Activated T-cell treated with anti-CD3 and anti-CD28 coated beads for 48 hours (primary cell): ENCODE measurements at regions not wholly inside any gene's neighbourhood (a gene's known extent, or its start where the extent isn't known, plus 50 kb on each side); places are given as distances from the start of the nearest gene placed in this dataset.

Experiments
- DNase-seq: peaks from one replicate; pipeline ENCODE4 v3.0.0-alpha.2; 2020; ENCODE audit warnings: low read depth

DNA sequence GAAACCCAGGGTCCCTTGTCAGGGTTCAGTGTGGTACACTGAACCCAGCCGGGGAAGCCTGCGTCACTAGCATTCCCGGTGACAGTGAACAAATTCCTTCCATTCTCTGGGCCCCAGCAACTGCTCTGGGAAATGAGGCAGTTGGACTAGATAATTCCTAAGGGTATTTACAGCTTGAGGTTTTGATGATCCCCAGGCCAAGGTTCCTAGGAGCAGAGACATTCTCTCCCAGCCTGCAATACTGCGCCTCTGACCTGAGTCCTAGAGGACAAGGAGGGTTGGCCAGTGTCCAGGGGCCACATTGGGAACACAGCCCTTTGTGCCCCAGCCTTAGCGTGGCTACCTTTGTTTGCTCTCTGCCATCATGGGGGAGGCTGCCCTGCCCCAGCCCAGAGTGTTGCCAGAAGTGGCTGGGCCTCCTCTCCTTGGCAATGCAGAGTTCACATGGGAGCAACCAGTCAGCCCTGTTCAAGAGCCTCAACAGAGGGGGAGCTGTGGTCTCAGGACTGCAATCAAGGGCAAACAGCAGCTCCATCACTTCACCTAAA lies 178.2 kb downstream of the SEC61B start:
- DNase-seq: no peak

DNA sequence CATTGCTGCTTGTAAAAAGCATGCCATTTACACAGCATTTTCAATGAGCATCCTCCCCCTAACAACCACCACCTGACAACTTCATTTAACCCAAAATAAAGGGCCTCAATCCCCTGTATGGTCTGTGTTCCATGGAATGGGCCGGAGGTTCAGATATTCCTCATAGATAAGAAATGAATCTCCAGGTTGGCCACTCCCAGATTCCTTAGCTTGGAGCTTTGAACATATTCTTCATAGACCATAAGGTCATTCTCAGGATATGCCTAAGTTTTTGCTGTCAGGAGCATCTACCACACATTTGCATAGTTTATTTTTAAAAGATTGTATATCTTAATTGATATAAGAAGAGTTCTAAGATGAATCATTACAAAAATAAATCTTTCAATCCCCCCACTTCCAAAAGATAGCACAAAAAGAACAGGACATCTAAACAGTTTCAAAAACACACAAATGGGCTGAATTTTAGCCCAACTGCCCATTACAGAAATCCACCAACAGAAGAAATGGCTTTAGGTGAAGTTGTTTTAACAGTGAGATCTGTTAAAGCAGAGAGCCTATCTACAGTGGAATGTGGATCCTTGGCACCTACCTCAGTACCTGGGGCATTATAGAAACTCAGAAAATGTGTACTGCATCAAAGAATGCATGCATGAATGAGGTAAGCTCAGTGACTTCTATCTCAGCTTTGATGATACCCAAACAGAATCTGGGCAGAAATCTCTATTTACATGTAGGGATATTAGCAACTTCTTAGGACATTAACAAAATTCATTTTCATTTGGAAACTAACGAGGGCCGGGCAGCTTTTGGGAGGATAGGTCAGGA lies 179.8 kb downstream of the SEC61B start:
- DNase-seq: no peak

DNA sequence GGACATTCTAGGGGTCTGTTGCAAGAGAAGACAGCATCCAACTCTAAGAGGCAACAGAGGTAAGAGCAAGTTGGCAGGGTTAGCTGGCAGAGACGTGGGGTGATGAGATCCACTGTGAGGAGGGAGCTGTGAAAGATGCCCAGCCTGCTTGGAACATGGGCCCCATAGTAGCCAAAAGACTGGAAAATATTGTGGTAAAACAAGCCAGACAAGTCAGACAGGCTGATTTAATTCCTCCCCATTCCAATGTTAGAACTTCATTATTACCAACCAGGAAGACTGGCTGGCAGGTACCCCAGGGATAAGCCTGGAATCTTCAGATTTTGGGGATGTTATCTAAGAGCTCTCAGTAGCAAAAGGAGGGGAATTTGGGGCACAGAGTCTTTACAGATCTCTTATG lies 181.3 kb downstream of the SEC61B start:
- no peak for DNase-seq

DNA sequence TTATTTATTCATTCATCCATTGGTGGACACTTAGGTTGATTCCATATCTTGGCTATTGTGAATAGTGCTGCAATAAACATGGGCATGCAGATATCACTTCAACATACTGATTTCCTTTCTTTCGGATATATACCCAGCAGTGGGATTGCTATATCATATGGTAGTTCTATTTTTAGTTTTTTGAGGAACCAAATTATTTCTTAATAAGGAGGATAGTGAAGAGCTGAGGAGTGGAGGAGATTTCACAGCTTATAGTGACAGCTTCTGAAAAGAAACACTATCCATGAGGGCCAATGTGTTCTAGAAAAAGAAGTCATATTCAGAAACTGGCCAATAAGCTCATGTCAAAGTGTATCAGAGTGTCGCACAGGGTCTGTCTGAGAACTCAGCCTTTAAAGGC lies 183.3 kb downstream of the SEC61B start:
- no peak for DNase-seq

DNA sequence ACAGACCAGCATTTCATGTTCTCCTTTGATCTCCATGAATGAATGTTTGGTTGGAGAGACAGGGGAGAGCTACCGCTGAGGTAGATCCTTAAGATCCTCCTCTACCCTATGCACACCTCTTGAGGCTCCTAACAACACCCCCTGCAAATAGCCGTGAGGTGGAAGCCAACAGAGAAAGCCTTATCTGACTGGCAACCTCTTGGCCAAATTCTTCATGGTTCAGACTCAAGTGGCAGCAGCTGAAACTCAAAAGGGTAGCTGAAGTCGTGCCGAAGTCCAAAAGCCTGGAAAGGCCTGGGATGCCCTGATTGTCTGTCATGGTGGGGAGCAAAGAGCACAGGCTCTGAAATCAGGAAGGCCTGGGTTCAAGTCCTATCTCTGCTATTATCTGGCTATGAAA lies 184.9 kb downstream of the SEC61B start:
- DNase-seq: no peak

DNA sequence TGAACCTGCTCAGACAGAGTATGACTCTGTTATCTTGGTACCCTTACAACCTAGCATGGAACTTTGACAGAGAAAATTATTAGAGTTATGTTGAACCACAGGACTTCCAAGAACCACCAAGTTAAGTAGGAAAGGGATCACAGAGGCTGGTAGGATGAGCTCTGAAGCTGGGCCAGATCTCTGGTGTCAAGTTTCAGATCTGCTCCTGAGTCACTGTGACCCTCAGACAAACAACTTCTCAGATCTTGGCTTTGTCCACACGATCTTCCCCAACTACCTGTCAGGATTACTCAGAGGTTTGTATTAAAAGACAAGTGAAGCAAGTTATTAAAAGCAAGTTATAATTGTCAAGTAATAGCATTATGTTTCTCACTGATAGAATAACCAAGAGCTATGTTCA lies 189.0 kb downstream of the SEC61B start:
- DNase-seq: no peak

DNA sequence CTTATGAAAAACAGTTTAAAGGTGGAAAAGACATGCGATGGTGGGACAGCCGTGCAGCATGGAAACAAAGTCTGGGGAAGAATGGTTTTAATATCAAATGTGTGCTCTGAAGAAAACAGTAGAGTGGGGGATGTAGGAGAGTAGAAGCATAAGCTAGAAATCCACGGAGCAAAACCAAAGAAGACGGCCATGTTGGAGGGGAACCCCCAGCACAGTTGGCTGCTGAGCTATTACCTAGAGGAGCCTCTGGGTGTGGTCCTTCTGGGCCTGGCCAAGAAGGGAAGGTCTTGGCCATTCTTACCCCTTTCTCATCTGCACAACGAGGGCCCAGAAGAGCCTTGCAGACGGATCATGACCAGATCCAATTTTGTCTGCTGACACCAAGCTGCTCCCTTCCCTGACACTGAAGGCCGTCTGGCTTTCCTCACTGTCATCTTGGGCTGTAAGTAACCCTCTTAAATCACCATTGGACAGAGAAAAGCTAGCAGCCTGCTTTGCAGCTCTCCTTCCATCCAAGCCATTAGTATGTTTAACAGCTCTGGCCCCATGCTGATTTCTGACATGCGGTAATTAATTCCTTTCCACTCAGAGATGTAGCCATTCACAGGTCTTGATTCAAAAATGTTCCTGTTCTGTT lies 189.5 kb downstream of the SEC61B start:
- DNase-seq: no peak

DNA sequence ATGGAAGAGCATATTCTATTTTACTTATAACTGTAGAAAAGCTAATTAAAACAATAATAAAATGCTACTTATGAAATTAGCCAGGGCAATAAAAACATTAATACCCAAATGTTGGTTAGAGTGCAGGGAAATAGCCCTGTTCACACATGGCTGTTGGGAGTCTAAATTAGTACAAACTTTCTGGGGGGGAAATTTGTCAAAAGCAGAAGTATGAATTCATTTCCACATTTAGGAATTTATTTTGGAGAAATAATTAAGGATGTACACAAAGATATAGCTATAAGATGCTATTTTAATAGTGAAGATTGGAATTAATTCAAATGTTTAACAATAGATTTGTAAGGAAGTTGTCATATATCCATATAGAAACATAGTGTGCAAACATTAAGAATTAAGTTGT lies 190.5 kb downstream of the SEC61B start:
- DNase-seq: no peak

DNA sequence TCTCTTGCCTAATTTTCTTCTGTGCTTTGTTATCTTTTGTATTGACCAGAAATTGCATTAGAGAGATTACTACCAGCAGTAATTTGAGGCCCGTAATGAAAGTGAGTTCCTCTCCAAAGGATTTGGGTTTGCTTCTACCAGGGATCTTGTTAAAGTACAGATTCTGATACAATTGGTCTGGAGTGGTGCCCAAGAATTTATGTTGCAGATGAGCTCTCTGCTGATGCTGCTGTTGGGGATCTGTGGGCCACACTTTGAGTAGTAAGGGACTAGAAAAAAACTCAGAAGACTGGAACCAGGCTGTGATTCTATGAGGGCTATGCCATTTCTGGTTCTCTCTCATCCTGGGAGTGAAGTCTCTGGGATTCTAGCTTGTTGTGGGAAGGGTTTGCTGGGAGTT lies 192.2 kb downstream of the SEC61B start:
- DNase-seq: no peak

DNA sequence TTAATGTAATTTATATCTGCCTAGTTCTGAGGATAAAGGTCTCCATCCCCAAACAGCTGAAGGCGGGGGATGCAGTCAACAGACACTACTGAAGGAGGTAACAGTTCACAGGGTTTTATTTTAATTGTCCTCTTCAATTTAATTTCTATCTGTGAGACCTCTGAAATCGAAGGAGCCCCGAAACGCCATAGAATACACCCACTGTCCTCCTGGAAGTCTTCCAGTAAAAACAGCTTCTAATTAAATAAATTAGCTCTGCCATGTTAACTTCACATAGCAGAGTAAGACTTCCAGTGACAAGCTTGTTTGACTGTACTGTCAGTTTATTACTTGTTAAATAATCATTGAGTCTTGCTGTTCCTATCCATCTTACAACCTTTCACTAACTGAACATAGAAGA lies 193.5 kb downstream of the SEC61B start:
- DNase-seq: no peak

DNA sequence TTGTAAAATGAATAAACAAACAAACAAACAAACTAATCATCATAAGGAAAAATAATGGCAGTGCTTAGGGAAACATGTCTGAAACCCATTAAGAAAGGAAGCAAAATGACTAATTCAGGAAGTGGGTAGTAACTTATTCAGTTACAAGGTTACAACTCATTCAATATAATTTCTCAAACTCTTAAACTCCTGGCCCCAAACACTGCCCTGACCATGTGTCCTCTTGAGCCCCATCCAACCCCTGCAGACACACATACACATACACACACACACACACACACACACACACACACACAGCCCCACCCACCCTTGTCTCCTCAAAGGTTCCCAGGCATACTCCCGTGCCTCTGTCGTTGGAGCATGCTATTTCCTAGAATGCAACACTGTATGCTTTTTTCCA lies 193.9 kb downstream of the SEC61B start:
- DNase-seq: no peak

DNA sequence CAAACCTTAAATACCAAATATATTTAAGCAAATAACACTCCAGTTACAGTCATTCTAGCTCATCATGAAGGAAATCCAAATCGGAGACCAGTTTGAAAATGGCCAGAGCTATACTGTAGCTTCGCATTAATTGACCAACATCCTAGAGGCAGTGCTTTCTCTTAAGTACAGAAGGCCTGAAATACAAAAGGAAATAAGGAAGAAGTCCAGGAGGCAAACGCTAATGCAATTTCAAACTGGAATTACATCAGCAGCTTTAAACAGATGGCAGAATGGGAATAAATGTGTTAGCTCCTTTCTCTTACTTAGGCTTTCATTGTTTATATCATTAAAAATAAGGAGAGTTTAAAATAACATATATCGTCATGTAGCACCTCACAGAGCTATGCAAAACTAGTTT lies 197.0 kb downstream of the SEC61B start:
- no peak for DNase-seq

DNA sequence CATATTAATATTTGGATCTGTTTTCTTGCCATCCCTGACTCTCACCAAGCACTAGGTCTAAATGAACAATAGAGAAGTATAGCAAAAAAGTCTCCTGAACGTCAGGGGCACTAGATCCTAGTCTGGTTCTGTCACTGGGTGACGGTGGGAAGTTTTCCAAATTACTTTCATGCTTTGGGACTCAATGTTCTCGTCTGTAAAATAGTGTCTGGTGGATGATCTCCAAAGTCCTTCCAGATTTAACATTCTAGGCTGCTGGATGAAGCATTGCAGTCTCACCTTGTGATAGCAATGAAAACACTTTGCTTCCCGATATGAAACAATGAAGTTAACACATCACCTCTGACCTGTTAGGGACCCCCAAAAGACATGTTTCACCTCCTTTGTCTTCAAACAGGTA lies 199.3 kb downstream of the SEC61B start:
- DNase-seq: no peak

DNA sequence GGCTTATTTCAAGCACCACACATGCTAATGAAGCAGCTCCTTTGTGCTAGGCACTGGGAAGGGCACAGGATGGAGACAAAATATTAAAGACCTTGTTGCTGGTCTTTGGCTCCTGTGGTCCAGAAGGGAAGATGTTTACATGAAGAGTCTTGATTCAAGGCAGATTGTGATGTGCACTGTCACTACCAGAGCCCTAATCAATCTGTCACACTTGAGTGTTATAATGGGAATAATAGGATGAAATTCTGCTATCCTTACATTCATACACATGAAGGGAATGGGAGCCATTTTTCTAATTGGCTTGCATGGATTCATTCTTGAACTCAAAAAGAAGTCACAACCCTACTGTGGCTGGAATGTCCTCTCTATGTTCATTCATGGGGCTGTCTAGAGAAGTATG lies 203.0 kb downstream of the SEC61B start:
- DNase-seq: no peak

DNA sequence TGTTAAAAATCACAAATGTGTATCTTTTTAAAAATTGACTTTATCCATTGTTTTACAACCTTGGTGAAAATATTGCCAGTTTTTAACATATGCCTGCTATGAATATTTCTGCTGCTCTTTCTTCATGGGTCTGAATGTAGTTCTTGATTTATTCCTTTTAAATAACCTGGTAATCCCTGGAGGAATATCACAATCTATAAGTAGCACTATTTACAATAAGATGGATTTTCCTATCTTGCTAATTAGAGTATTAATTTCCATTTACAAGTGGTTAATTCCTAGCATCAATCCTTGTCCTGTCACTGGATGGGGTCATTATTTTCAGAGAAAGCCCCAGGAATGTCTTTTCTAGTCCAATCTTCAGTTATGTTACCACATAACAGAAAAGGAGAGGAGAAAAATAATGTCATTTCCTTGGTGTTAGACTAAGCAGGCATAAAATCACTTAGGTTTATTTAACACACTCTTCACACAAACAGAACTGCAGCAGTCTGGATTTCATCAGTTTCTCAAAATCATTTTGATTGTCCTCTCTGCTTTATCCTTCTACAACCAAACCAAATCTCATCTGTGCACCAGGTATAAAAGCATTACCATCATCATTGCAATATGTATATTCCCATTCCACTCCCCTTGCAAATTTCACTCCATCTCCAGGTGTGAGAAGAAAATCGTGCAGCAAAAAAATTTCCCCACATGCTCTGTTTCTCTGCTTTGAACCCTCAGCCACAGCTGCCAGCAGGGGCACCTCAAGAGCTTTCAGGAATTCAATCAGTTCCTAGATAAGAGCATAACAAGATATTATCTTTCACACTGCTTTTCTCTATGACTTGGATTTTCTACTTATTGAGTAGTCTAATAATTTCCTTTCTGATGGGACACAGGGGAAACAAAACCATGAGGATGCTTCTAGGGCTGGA lies 204.1 kb downstream of the SEC61B start:
- no peak for DNase-seq

DNA sequence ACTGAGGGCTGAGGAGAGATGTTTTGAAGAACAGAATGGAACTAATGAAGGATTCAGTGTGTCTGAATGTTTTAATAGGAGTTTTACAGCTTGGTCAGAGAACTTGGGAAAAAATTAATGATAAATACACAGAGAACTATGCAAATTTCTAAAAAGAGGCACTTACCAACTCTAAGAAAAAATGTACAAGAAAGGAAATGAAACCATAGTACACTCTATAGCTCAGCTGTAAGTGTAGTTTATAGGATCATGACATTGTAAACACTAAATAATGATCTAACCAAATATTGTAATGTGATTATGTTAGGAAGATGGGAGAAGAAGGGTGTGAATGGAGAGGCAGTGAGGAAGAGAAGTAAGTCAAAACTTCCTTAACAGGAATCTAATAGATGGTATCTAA lies 205.2 kb downstream of the SEC61B start:
- no peak for DNase-seq

DNA sequence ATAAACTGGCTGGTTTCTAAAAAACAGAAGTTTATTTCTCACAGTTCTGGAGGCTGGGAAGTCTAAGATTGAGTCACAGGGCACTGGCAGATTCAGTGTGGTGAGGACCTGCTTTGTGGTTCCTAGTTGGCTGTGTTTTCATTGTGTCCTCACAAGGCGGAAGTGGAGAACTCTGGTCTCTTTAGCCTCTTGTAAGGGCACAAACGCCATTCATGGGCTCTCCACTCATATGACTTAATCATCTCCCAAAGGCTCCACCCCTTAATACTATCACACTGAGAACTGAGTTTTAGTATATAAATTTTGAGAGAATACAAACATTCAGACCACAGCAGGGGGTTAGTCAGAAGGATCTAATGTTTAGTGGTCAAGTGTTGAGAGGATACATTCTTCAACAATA lies 208.2 kb downstream of the SEC61B start:
- no peak for DNase-seq

DNA sequence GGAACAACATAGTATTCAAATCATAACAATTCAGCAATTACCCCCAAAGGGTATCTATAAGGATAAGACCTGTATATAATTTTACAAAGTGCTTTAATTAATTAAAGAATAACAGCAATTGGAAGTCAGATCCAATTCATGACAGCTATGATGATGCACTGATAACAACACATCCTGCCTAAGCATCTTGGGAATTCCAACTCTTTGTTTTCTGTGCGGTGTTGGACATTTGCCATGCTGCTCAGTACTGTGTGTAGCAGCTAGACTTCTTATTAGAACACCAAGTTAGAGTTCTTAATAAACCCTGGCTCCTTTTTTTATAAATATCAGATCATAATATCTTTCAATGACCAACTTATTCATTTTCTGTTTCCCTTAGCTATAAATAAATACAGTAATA lies 209.0 kb downstream of the SEC61B start:
- DNase-seq: no peak

DNA sequence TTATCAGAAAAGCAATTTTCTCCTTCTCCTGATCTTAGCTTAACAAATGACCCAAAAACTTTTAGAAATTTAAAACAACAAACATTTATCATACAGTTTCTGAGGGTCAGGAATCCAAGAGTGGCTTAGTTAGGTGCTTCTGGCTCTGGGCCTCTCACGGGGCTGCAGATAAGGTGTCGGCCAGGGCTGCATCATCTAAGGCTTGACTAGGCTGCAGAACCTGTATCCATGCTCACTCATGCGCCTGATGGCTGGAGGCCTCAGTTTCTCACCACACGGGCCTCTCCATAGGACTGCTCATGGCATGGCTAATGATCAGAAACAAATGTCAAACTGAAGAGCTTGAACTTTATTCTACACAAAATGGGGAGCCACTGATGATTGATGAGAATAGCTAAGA lies 210.0 kb downstream of the SEC61B start:
- DNase-seq: no peak

DNA sequence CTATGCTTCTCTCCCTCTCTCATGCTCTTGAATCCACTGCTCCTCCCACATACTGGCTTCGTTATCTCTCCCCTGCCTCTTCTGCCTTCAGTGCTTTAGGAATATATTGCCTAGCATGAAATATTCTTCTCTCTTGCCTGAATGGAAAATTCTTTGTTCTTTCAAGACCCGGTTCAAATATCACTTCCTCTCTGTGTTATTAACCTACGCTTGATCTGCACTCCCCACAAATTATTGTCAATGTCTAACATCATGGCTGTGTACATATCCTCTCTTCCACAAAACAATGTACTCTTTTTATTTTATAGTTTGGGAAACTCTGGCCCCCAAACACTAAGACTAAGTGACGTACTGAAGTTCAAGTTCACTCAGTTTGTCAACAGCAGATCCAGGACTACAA lies 211.0 kb downstream of the SEC61B start:
- no peak for DNase-seq

DNA sequence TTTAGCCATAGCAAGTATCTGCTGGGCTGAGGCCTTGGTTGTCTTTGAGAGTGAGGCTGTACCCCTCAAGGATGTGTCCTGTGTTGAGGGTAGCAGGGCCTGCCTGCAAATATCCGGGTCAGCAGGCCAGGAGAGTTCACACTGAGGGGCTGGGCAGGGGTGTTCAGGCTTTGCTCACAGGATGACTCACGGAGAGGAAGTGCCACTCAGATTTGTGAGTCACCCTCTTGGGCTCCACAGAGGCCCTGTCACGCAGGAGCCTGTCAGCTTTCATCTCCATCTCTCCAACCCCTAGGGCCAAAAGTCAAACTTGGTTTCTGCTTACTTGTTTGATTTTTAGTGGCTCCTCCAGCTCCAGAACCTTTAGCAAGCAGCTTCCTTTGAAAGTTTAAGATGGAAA lies 211.5 kb downstream of the SEC61B start:
- peak; percentile 53 for DNase-seq

DNA sequence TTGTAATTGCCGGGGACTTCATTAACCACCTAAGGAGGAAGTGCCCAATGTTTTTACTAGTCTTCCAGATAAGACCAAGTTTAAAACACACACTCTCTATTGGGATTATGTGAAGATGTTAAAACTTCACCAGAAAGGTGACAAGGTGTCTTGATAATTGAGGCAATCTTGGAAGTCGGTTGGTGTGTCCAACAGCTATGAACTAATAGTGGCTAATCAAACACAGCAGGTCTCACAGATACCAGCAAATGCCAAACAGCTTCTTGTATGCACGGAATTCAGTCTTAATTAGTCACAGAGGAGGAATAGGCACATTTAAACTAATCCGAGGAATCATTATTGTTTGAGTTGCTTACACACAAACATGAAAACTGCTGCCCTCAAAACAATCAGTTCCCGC lies 214.5 kb downstream of the SEC61B start:
- DNase-seq: no peak

DNA sequence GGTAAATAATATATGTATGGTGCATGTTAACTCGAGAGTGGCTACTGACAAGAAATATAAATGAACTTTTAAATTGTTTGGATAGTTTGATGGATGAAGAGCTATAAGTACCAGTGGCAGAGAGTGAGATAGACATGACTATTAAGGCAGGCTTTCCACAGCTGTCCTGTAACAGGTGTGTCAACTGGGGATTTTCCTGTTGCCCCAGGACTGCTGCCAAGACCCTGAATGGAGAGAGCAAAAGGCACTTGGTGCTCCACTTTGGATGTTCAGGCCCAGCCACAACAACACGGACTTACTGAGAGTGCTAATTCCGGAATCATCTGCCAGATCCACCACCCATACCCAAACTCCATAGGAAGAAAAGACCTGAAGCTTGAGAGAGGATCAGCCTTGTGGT lies 215.1 kb downstream of the SEC61B start:
- no peak for DNase-seq
